H1 (cell line): ENCODE measurements at regions not wholly inside any gene's neighbourhood (a gene's known extent, or its start where the extent isn't known, plus 50 kb on each side); places are given as distances from the start of the nearest gene placed in this dataset.

Source experiments
- CTCF ChIA-PET: fragments of 300-600 bp; sonication (Branson Sonifier 250); formaldehyde crosslinking; loops from one replicate; lab custom pipeline; 2021; ENCODE audit not compliant: partially characterized antibody; lab: Charles Lee
- POLR2A ChIA-PET: fragments of 300-600 bp; sonication (Branson Sonifier 250); formaldehyde crosslinking; loops from one replicate; lab custom pipeline; 2021; ENCODE audit warnings: inconsistent platforms; ENCODE audit not compliant: partially characterized antibody; lab: Charles Lee
- DNase-seq, 2 experiments: peaks; one replicate each; pipeline versions ENCODE4 v3.0.0 to v3.0.0-alpha.2; 2010 to 2022; ENCODE audit warnings: low spot score in 2 of 2, low read depth in 1 of 2, mixed read lengths in 1 of 2
- FAIRE-seq: peaks from 2 replicates; lab custom pipeline; 2011; peaks lifted over from hg19 to GRCh38; lab: Jason Lieb, UNC
- H2AFZ ChIP-seq: 2 replicates; pipeline ENCODE4 v1.8.1; 2012; ENCODE audit warnings: low read length, inconsistent platforms
- H2AK5ac ChIP-seq: 2 replicates; pipeline ENCODE4 v1.6.1; 2013; ENCODE audit warnings: low read depth, low read length
- H2BK120ac ChIP-seq: replicated peaks from 2 replicates; pipeline ENCODE3; 2013; ENCODE audit warnings: low read depth, low read length, inconsistent platforms
- H2BK12ac ChIP-seq: 2 replicates; pipeline ENCODE4 v1.6.1; 2013; ENCODE audit warnings: low read depth, low read length
- H2BK15ac ChIP-seq: 2 replicates; pipeline ENCODE4 v1.6.1; 2013; ENCODE audit warnings: low read length
- H2BK20ac ChIP-seq: 2 replicates; pipeline ENCODE4 v1.6.1; 2013; ENCODE audit warnings: low read length
- H2BK5ac ChIP-seq: 2 replicates; pipeline ENCODE4 v1.6.1; 2013; ENCODE audit warnings: low read depth, low read length
- H3K14ac ChIP-seq: 2 replicates; pipeline ENCODE4 v1.6.1; 2013; ENCODE audit warnings: inconsistent platforms; ENCODE audit not compliant: insufficient read length
- H3K18ac ChIP-seq: 2 replicates; pipeline ENCODE4 v1.6.1; 2013; ENCODE audit warnings: low read length; ENCODE audit errors: extremely low read depth
- H3K23ac ChIP-seq: 2 replicates; pipeline ENCODE4 v1.6.1; 2013; ENCODE audit warnings: inconsistent platforms; ENCODE audit not compliant: insufficient read length
- H3K23me2 ChIP-seq: 2 replicates; pipeline ENCODE4 v1.6.1; 2013; ENCODE audit warnings: low read depth, low read length
- H3K27ac ChIP-seq: 2 replicates; pipeline ENCODE4 v1.6.1; 2011; ENCODE audit warnings: low read depth, low read length, inconsistent platforms
- H3K27me3 ChIP-seq, 4 experiments: replicated peaks in 1 of 4; 1 replicate in 1 of 4; 2 replicates in 3 of 4; pipeline versions ENCODE4 v1.6.1 to v1.8.1; 2011 to 2013; ENCODE audit warnings: low read length in 3 of 4, mild to moderate bottlenecking in 3 of 4, inconsistent platforms in 2 of 4, mixed read lengths in 2 of 4, moderate library complexity in 1 of 4; ENCODE audit not compliant: control insufficient read depth in 3 of 4, insufficient read depth in 3 of 4; ENCODE audit errors: extremely low read depth in 1 of 4
- H3K36me3 ChIP-seq, 4 experiments: 2 replicates each; pipeline versions ENCODE4 v1.6.1 to v1.8.1; 2011 to 2013; ENCODE audit warnings: mild to moderate bottlenecking in 4 of 4, low read length in 3 of 4, moderate library complexity in 2 of 4, control low read depth in 1 of 4, inconsistent platforms in 1 of 4; ENCODE audit not compliant: insufficient read depth in 4 of 4, control insufficient read depth in 2 of 4
- H3K4ac ChIP-seq: replicated peaks from 2 replicates; pipeline ENCODE3; 2013; ENCODE audit warnings: low read length, low read depth, mixed read lengths, inconsistent platforms; ENCODE audit not compliant: insufficient read length
- H3K4me1 ChIP-seq, 4 experiments: replicated peaks in 1 of 4; 1 replicate in 1 of 4; 2 replicates in 3 of 4; pipeline versions ENCODE4 v1.6.1 to v1.8.1; 2011 to 2013; ENCODE audit warnings: low read length in 3 of 4, inconsistent platforms in 2 of 4, mixed read lengths in 1 of 4; ENCODE audit not compliant: insufficient read depth in 4 of 4, control insufficient read depth in 3 of 4
- H3K4me2 ChIP-seq, 2 experiments: 2 replicates each; pipeline versions ENCODE4 v1.6.1 to v1.8.1; 2011 to 2013; ENCODE audit warnings: low read depth in 2 of 2, low read length in 2 of 2, control low read depth in 1 of 2, inconsistent platforms in 1 of 2, mild to moderate bottlenecking in 1 of 2; ENCODE audit not compliant: insufficient read depth in 1 of 2
- H3K4me3 ChIP-seq, 4 experiments: fragments of 200-600, 300-600 bp in 1 of 4; sonication (generic), shearing (Covaris generic), sonication (Bioruptor Twin) in 1 of 4; 2 replicates each; pipeline versions ENCODE4 v1.5.1 to v1.8.1; 2011 to 2016; ENCODE audit warnings: low read length in 4 of 4, low read depth in 3 of 4, control low read depth in 2 of 4, inconsistent platforms in 2 of 4, mild to moderate bottlenecking in 2 of 4, mixed read lengths in 1 of 4, moderate library complexity in 1 of 4; ENCODE audit not compliant: insufficient read depth in 2 of 4; ENCODE audit errors: extremely low read depth in 1 of 4
- H3K56ac ChIP-seq: replicated peaks from 2 replicates; pipeline ENCODE3; 2013; ENCODE audit warnings: low read depth, mild to moderate bottlenecking, mixed read lengths, low read length, inconsistent platforms; ENCODE audit not compliant: insufficient read length
- H3K79me1 ChIP-seq: 2 replicates; pipeline ENCODE4 v1.6.1; 2013; ENCODE audit warnings: low read depth, low read length, control low read depth
- H3K79me2 ChIP-seq, 2 experiments: 2 replicates each; pipeline versions ENCODE4 v1.6.1 to v1.8.1; 2012 to 2013; ENCODE audit warnings: low read length in 2 of 2, mild to moderate bottlenecking in 2 of 2, inconsistent platforms in 1 of 2; ENCODE audit not compliant: insufficient read depth in 2 of 2, control insufficient read depth in 1 of 2
- H3K9ac ChIP-seq, 4 experiments: replicated peaks in 1 of 4; 1 replicate in 1 of 4; 2 replicates in 3 of 4; pipeline versions ENCODE4 v1.6.1 to v1.8.1; 2011 to 2013; ENCODE audit warnings: low read depth in 3 of 4, low read length in 3 of 4, control low read depth in 2 of 4, mild to moderate bottlenecking in 2 of 4, moderate library complexity in 2 of 4, inconsistent platforms in 1 of 4; ENCODE audit errors: extremely low read depth in 1 of 4
- H3K9me3 ChIP-seq, 2 experiments: 2 replicates each; pipeline versions ENCODE4 v1.6.1 to v1.8.1; 2012 to 2013; ENCODE audit warnings: mild to moderate bottlenecking in 2 of 2, moderate library complexity in 2 of 2, control low read depth in 1 of 2, inconsistent platforms in 1 of 2, low read depth in 1 of 2, low read length in 1 of 2, mixed read lengths in 1 of 2; ENCODE audit not compliant: insufficient read depth in 2 of 2
- H4K20me1 ChIP-seq, 2 experiments: replicated peaks in 1 of 2; 2 replicates each; pipeline versions ENCODE3 to v1.8.1; 2011 to 2013; ENCODE audit warnings: inconsistent platforms in 2 of 2, low read length in 2 of 2, mild to moderate bottlenecking in 1 of 2; ENCODE audit not compliant: insufficient read depth in 2 of 2, control insufficient read depth in 1 of 2
- H4K5ac ChIP-seq: 2 replicates; pipeline ENCODE4 v1.6.1; 2013; ENCODE audit warnings: low read length, low read depth, mixed read lengths, inconsistent platforms; ENCODE audit not compliant: insufficient read length
- H4K8ac ChIP-seq: 2 replicates; pipeline ENCODE4 v1.8.0; 2013; ENCODE audit warnings: mild to moderate bottlenecking, moderate library complexity, low read length, inconsistent platforms; ENCODE audit not compliant: insufficient read depth; ENCODE audit errors: extremely low read depth
- H4K91ac ChIP-seq: replicated peaks from 2 replicates; pipeline ENCODE3; 2013; ENCODE audit warnings: low read length, mixed read lengths, inconsistent platforms; ENCODE audit not compliant: insufficient read length
- ATF2 ChIP-seq: IDR thresholded peaks from 2 replicates; pipeline ENCODE4 v1.6.1; 2012; ENCODE audit warnings: low read length, inconsistent platforms
- BRCA1 ChIP-seq: IDR thresholded peaks from 2 replicates; pipeline ENCODE4 v1.6.1; 2012; ENCODE audit warnings: low read depth, low read length, improper control_type of control experiment
- CBX5 ChIP-seq: fragments of 300-800, 300-1000 bp; sonication (generic); IDR thresholded peaks from 2 replicates; pipeline ENCODE4 v1.7.1; 2016; ENCODE audit warnings: antibody characterized with exemption, low read length, low read depth
- CEBPB ChIP-seq: IDR thresholded peaks from 2 replicates; pipeline ENCODE4 v1.6.1; 2012; ENCODE audit warnings: low read depth, low read length
- CREB1 ChIP-seq: IDR thresholded peaks from 2 replicates; pipeline ENCODE4 v1.6.1; 2012; ENCODE audit warnings: inconsistent platforms
- GABPA ChIP-seq: IDR thresholded peaks from 2 replicates; pipeline ENCODE4 v1.6.1; 2011; ENCODE audit warnings: mild to moderate bottlenecking, low read length, moderate library complexity, borderline replicate concordance; ENCODE audit not compliant: insufficient read depth
- KDM5A ChIP-seq: fragments of 200-600 bp; IDR thresholded peaks from 2 replicates; pipeline ENCODE4 v1.7.1; 2012; ENCODE audit warnings: mild to moderate bottlenecking, low read length, inconsistent platforms, mixed read lengths
- PHF8 ChIP-seq: fragments of 200-600 bp; sonication (generic); conservative IDR thresholded peaks from 2 replicates; pipeline ENCODE4 v1.7.1; 2012; ENCODE audit warnings: low read depth, mild to moderate bottlenecking, inconsistent platforms, low read length, moderate library complexity
- RAD21 ChIP-seq, 2 experiments: IDR thresholded peaks in 1 of 2; conservative IDR thresholded peaks in 1 of 2; 2 replicates each; pipeline ENCODE4 v1.6.1; 2011; ENCODE audit warnings: low read depth in 2 of 2, low read length in 2 of 2, improper control_type of control experiment in 1 of 2, inconsistent platforms in 1 of 2, mild to moderate bottlenecking in 1 of 2, moderate library complexity in 1 of 2
- RXRA ChIP-seq: IDR thresholded peaks from 2 replicates; pipeline ENCODE4 v1.6.1; 2011; ENCODE audit warnings: low read depth, mild to moderate bottlenecking, low read length, moderate library complexity; ENCODE audit not compliant: insufficient read depth
- SP4 ChIP-seq: IDR thresholded peaks from 2 replicates; pipeline ENCODE4 v1.6.1; 2012; ENCODE audit warnings: low read length, inconsistent platforms
- TAF7 ChIP-seq: optimal IDR thresholded peaks from 2 replicates; pipeline ENCODE3; 2011; ENCODE audit warnings: low read depth, mild to moderate bottlenecking, inconsistent platforms, low read length, moderate library complexity, borderline replicate concordance
- TEAD4 ChIP-seq: IDR thresholded peaks from 2 replicates; pipeline ENCODE4 v1.6.1; 2012; ENCODE audit warnings: low read depth, low read length, inconsistent platforms, mixed read lengths
- ZNF274 ChIP-seq: IDR thresholded peaks from 2 replicates; pipeline ENCODE4 v1.7.0; 2012; ENCODE audit warnings: low read length, borderline replicate concordance; ENCODE audit errors: extremely low read depth
- WGBS, 2 experiments: shearing (Covaris generic) in 1 of 2; methylation state at CpG; one replicate each; pipeline versions ENCODE4 v1.1.6 to v1.1.7; 2013 to 2015; ENCODE audit warnings: low lambda C conversion rate in 2 of 2, mixed read lengths in 2 of 2, inconsistent platforms in 1 of 2, low coverage in 1 of 2, missing lambda C conversion rate in 1 of 2; ENCODE audit not compliant: insufficient replicate concordance in 2 of 2, insufficient coverage in 1 of 2, insufficient read length in 1 of 2; ENCODE audit errors: extremely low coverage in 1 of 2, missing lambda C conversion rate in 1 of 2; 5-methylcytosine and 5-hydroxymethylcytosine counted together

- ChIA-PET CTCF (interaction anchor here (0.6 kb wide), 2 partner anchors 290 to 624 kb away, joined by 3 read pairs; no protein-coding TSS in a partner anchor), POLR2A (no interaction called here)
- Histone ChIP-seq H3K79me1 (no peaks in the 10 kb centered on the region), H3K23ac (no peak overlapping the region), H3K18ac (no peak overlapping the region), H3K4me2 (no peak overlapping the region), H3K56ac (no peak overlapping the region), H2BK5ac (no peak overlapping the region), H4K5ac (no peak overlapping the region), H3K4ac (no peak overlapping the region), H3K27ac (no peak overlapping the region), H4K8ac (no peak overlapping the region), H3K14ac (no peak overlapping the region), H2BK12ac (no peak overlapping the region), H3K9me3 (no peaks in the 10 kb centered on the region), H3K4me3 (no peak overlapping the region), H2AFZ (no peak overlapping the region), H2BK15ac (no peak overlapping the region), H3K9ac (no peak overlapping the region), H3K4me1 (no peaks in the 10 kb centered on the region), H3K27me3 (peaks cover 0 to 1% (median 0%) of the 10 kb centered on the region in 4 experiments; a peak in 1 of 7 replicates), H2BK20ac (no peak overlapping the region), H4K91ac (no peak overlapping the region), H4K20me1 (no peaks in the 10 kb centered on the region), H2BK120ac (no peak overlapping the region), H3K36me3 (no peaks in the 10 kb centered on the region), H2AK5ac (no peak overlapping the region), H3K79me2 (no peaks in the 10 kb centered on the region), H3K23me2 (no peaks in the 10 kb centered on the region)
- FAIRE-seq = no peak
- DNase-seq = no peak
- WGBS, 2 experiments = 80% methylated on average over 2 of the region's 2 CpGs; no CpG with 5 or more reads in 1 of the 2 experiments
- TF ChIP-seq SP4 (no peak), ZNF274 (no peak), TAF7 (no peak), GABPA (no peak), CEBPB (no peak), KDM5A (no peak), TEAD4 (no peak), RXRA (no peak), BRCA1 (no peak), CREB1 (no peak), PHF8 (no peak), CBX5 (no peak), RAD21 (IDR thresholded peaks at IDR 0.05 in 1 of 2, conservative IDR thresholded peaks at IDR 0.05 in 1 of 2; ENCODE audit: low read depth in 2 of 2, low read length in 2 of 2) (no peak), ATF2 (no peak)
Measured at GRCh38 chr3:35417080-35417479, 222.2 kb upstream of the ARPP21 start.
